WERI-Rb-1 (cell line): ENCODE measurements at regions not wholly inside any gene's neighbourhood (a gene's known extent, or its start where the extent isn't known, plus 50 kb on each side); places are given as distances from the start of the nearest gene placed in this dataset.

Source experiments
- DNase-seq: peaks from one replicate; pipeline ENCODE4 v3.0.0-alpha.2; 2020
- H3K27ac ChIP-seq: fragments of 250-450 bp; sonication (Bioruptor Pico); 2 replicates; pipeline ENCODE4 v1.5.1; 2020; ENCODE audit warnings: mild to moderate bottlenecking, moderate library complexity
- H3K27me3 ChIP-seq: fragments of 250-450 bp; sonication (Bioruptor Pico); 2 replicates; pipeline ENCODE4 v1.5.1; 2021; ENCODE audit warnings: mild to moderate bottlenecking, low read depth, moderate library complexity; ENCODE audit not compliant: insufficient read depth, severe bottlenecking
- H3K36me3 ChIP-seq: fragments of 250-450 bp; sonication (Bioruptor Pico); 2 replicates; pipeline ENCODE4 v1.5.1; 2020; ENCODE audit warnings: mild to moderate bottlenecking, moderate library complexity
- H3K4me3 ChIP-seq: 2 replicates; pipeline ENCODE4 v1.5.1; 2011; ENCODE audit warnings: low read depth, mild to moderate bottlenecking, control low read depth, low read length
- H3K9me3 ChIP-seq: fragments of 250-450 bp; sonication (Bioruptor Pico); 2 replicates; pipeline ENCODE4 v1.5.1; 2021; ENCODE audit warnings: mild to moderate bottlenecking, moderate library complexity; ENCODE audit not compliant: severe bottlenecking
- TF ChIP-seq, protein P1 (sequence below): IDR thresholded peaks from 2 replicates; pipeline ENCODE4 v1.5.1; 2011; ENCODE audit warnings: low read depth, mild to moderate bottlenecking, control low read depth, inconsistent platforms, low read length

DNA sequence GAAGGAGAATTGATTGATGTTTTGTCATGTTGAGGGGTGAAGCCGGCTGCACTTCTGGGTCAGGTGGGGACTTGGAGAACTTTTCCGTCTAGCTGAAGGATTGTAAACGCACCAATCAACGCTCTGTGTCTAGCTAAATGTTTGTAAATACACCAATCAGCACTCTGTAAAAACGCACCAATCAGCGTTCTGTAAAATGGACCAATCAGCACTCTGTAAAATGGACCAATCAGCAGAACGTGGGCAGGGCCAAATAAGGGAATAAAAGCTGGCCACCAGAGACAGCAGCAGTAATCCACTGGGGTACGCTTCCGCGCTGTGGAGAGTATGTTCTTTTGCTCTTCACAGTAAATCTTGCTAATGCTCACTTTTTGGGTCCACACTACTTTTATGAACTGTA is 384.1 kb downstream of the FOXG1 start:
- H3K36me3 ChIP-seq, result no peaks in the 10 kb centered on the region
- TF ChIP-seq, protein P1, sequence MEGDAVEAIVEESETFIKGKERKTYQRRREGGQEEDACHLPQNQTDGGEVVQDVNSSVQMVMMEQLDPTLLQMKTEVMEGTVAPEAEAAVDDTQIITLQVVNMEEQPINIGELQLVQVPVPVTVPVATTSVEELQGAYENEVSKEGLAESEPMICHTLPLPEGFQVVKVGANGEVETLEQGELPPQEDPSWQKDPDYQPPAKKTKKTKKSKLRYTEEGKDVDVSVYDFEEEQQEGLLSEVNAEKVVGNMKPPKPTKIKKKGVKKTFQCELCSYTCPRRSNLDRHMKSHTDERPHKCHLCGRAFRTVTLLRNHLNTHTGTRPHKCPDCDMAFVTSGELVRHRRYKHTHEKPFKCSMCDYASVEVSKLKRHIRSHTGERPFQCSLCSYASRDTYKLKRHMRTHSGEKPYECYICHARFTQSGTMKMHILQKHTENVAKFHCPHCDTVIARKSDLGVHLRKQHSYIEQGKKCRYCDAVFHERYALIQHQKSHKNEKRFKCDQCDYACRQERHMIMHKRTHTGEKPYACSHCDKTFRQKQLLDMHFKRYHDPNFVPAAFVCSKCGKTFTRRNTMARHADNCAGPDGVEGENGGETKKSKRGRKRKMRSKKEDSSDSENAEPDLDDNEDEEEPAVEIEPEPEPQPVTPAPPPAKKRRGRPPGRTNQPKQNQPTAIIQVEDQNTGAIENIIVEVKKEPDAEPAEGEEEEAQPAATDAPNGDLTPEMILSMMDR, result no peak
- H3K27ac ChIP-seq, result no peak overlapping the region
- H3K4me3 ChIP-seq, result no peak overlapping the region
- no peak for DNase-seq
- no peaks in the 10 kb centered on the region for H3K27me3 ChIP-seq
- no peaks in the 10 kb centered on the region for H3K9me3 ChIP-seq

- no peak for DNase-seq
- TF ChIP-seq, protein P1, result no peak
- no peaks in the 10 kb centered on the region for H3K36me3 ChIP-seq
- H3K4me3 ChIP-seq, result no peak overlapping the region
- H3K27ac ChIP-seq, result no peak overlapping the region
- H3K9me3 ChIP-seq, result no peaks in the 10 kb centered on the region
- no peaks in the 10 kb centered on the region for H3K27me3 ChIP-seq
Observed at GRCh38 chr14:29156096-29156495, 389.5 kb downstream of the FOXG1 start.

GRCh38 chr14:29161593-29161992 is 395.0 kb downstream of the FOXG1 start:
- H3K9me3 ChIP-seq, result no peaks in the 10 kb centered on the region
- no peak overlapping the region for H3K4me3 ChIP-seq
- TF ChIP-seq, protein P1, result no peak
- H3K36me3 ChIP-seq, result no peaks in the 10 kb centered on the region
- no peak overlapping the region for H3K27ac ChIP-seq
- DNase-seq, result no peak
- no peaks in the 10 kb centered on the region for H3K27me3 ChIP-seq

- DNase-seq, result no peak
- TF ChIP-seq, protein P1, result no peak
- H3K36me3 ChIP-seq, result no peaks in the 10 kb centered on the region
- no peak overlapping the region for H3K4me3 ChIP-seq
- no peaks in the 10 kb centered on the region for H3K27me3 ChIP-seq
- H3K27ac ChIP-seq, result no peak overlapping the region
- H3K9me3 ChIP-seq, result no peaks in the 10 kb centered on the region
Observed at GRCh38 chr14:29163109-29163508, 396.5 kb downstream of the FOXG1 start.

- no peak for DNase-seq
- TF ChIP-seq, protein P1, result no peak
- Histone ChIP-seq H3K27ac (no peak overlapping the region), H3K27me3 (no peaks in the 10 kb centered on the region), H3K9me3 (peaks cover 2% of the 10 kb centered on the region), H3K4me3 (no peak overlapping the region), H3K36me3 (no peaks in the 10 kb centered on the region)
Observed at GRCh38 chr14:29165431-29165830, 398.8 kb downstream of the FOXG1 start.

GRCh38 chr14:29166507-29166906 is 399.9 kb downstream of the FOXG1 start:
- no peaks in the 10 kb centered on the region for H3K36me3 ChIP-seq
- H3K9me3 ChIP-seq, result peaks cover 5% of the 10 kb centered on the region
- no peaks in the 10 kb centered on the region for H3K27me3 ChIP-seq
- H3K4me3 ChIP-seq, result no peak overlapping the region
- no peak overlapping the region for H3K27ac ChIP-seq
- DNase-seq, result no peak
- TF ChIP-seq, protein P1, result peak; percentile 27; the same call in 1 of the 2 replicates
